ENCODE measurements at regions not wholly inside any gene's neighbourhood (a gene's known extent, or its start where the extent isn't known, plus 50 kb on each side); places are given as distances from the start of the nearest gene placed in this dataset.

DNA sequence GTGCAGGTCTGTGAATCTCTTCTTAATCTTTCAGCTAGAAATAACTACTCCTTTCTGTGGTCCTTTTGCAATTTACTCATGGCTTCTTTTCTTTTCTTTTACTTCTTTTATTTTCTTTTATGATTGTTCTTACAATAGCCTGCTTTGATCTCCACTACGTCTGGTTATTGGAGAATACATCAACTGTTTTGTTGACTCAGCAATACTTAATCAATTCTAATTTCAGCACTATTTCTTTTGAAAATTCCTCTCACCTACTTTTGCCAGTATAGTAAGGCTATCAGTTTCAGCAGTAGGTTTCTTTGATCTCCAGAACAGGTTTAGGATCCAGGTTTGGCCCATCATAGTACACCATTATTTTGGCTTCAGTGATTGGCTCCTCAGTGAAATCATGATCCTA lies 111.8 kb upstream of the DPP10 start:
- Histone ChIP-seq H3K27me3 (replicated peaks; ENCODE audit: insufficient read depth, low read length) (no peaks in the 10 kb centered on the region), H3K4me3 (ENCODE audit: low read length) (no peak overlapping the region), H3K9me3 (replicated peaks; ENCODE audit: insufficient read depth, low read length) (no peaks in the 10 kb centered on the region), H3F3A (ENCODE audit: insufficient read depth, low read length) (no peaks in the 10 kb centered on the region), H3K79me2 (ENCODE audit: low read length) (no peaks in the 10 kb centered on the region), H3K4me2 (ENCODE audit: low read depth, low read length) (no peak overlapping the region), H3K4me1 (ENCODE audit: low read length) (no peaks in the 10 kb centered on the region), H2AFZ (ENCODE audit: low read length) (no peak overlapping the region), H3K9me2 (replicated peaks; ENCODE audit: insufficient read depth, low read length) (no peaks in the 10 kb centered on the region), H3K9ac (ENCODE audit: low read length) (no peak overlapping the region), H3K36me3 (replicated peaks; ENCODE audit: insufficient read depth, low read length) (no peaks in the 10 kb centered on the region), H4K20me1 (ENCODE audit: insufficient read depth, low read length) (no peaks in the 10 kb centered on the region), H3K27ac (ENCODE audit: low read length) (no peak overlapping the region)
- TF ChIP-seq, protein P1, sequence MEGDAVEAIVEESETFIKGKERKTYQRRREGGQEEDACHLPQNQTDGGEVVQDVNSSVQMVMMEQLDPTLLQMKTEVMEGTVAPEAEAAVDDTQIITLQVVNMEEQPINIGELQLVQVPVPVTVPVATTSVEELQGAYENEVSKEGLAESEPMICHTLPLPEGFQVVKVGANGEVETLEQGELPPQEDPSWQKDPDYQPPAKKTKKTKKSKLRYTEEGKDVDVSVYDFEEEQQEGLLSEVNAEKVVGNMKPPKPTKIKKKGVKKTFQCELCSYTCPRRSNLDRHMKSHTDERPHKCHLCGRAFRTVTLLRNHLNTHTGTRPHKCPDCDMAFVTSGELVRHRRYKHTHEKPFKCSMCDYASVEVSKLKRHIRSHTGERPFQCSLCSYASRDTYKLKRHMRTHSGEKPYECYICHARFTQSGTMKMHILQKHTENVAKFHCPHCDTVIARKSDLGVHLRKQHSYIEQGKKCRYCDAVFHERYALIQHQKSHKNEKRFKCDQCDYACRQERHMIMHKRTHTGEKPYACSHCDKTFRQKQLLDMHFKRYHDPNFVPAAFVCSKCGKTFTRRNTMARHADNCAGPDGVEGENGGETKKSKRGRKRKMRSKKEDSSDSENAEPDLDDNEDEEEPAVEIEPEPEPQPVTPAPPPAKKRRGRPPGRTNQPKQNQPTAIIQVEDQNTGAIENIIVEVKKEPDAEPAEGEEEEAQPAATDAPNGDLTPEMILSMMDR (IDR thresholded peaks at IDR 0.05; ENCODE audit: low read length), result no peak
- TF ChIP-seq EZH2phosphoT487 (IDR thresholded peaks at IDR 0.05; ENCODE audit: low read length), result no peak
- TF ChIP-seq EZH2 (optimal IDR thresholded peaks at IDR 0.05; ENCODE audit: low read depth, low read length), result no peak
- DNase-seq, result no peak

DNA sequence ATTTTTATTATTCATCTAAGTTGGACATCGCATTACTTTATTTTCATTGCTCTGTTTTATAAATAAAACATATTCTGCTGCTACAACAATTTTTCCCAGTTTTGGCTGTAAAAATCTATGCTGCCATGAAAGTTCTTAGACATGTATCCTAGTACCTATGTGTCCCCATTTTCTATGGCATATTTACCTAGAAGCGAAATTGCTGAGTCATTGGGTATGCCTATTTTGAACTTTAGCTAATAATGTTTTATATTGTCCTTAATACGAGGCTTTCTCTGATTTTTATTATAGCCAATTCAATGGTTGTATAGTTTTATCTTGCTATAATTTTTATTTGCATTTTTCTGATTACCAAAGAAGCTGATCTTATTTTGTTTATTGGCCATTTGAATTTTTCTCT lies 110.5 kb upstream of the DPP10 start:
- Histone ChIP-seq H3K9ac (ENCODE audit: low read length) (no peak overlapping the region), H3K27ac (ENCODE audit: low read length) (no peak overlapping the region), H3K9me2 (replicated peaks; ENCODE audit: insufficient read depth, low read length) (no peaks in the 10 kb centered on the region), H3K9me3 (replicated peaks; ENCODE audit: insufficient read depth, low read length) (no peaks in the 10 kb centered on the region), H3K79me2 (ENCODE audit: low read length) (no peaks in the 10 kb centered on the region), H3F3A (ENCODE audit: insufficient read depth, low read length) (no peaks in the 10 kb centered on the region), H3K4me2 (ENCODE audit: low read depth, low read length) (no peak overlapping the region), H3K4me3 (ENCODE audit: low read length) (no peak overlapping the region), H2AFZ (ENCODE audit: low read length) (no peak overlapping the region), H3K4me1 (ENCODE audit: low read length) (no peaks in the 10 kb centered on the region), H4K20me1 (ENCODE audit: insufficient read depth, low read length) (no peaks in the 10 kb centered on the region), H3K27me3 (replicated peaks; ENCODE audit: insufficient read depth, low read length) (no peaks in the 10 kb centered on the region), H3K36me3 (replicated peaks; ENCODE audit: insufficient read depth, low read length) (no peaks in the 10 kb centered on the region)
- no peak for DNase-seq
- TF ChIP-seq EZH2phosphoT487 (IDR thresholded peaks at IDR 0.05; ENCODE audit: low read length) (no peak), EZH2 (optimal IDR thresholded peaks at IDR 0.05; ENCODE audit: low read depth, low read length) (no peak)
- TF ChIP-seq, protein P1 (IDR thresholded peaks at IDR 0.05; ENCODE audit: low read length), result no peak

DNA sequence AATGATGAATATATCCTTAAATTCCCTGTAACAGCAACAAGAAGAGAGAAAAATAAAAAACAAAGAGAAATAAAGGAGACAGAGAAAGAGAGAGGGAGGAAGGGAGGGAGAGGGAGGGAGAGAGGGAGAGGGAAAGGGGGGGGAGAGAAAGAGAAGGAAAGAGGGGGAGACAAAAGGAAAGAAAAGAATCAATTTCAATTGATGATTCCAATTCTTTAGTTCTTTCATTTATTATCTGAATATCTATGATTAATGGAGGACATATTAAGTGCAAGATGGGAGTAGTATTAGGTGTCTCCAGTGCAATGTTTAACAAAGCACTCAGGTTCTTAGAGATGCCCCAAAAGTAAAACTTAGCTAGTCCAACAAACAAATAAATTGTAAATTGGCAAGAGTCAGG lies 97.2 kb upstream of the DPP10 start:
- H3K9me3 ChIP-seq (replicated peaks; ENCODE audit: insufficient read depth, low read length), result no peaks in the 10 kb centered on the region
- H3K79me2 ChIP-seq (ENCODE audit: low read length), result no peaks in the 10 kb centered on the region
- H3K36me3 ChIP-seq (replicated peaks; ENCODE audit: insufficient read depth, low read length), result no peaks in the 10 kb centered on the region
- no peak overlapping the region for H3K4me2 ChIP-seq (ENCODE audit: low read depth, low read length)
- no peak overlapping the region for H2AFZ ChIP-seq (ENCODE audit: low read length)
- no peak overlapping the region for H3K4me3 ChIP-seq (ENCODE audit: low read length)
- no peak overlapping the region for H3K27ac ChIP-seq (ENCODE audit: low read length)
- H3F3A ChIP-seq (ENCODE audit: insufficient read depth, low read length), result no peaks in the 10 kb centered on the region
- H3K9me2 ChIP-seq (replicated peaks; ENCODE audit: insufficient read depth, low read length), result no peaks in the 10 kb centered on the region
- peaks cover 15% of the 10 kb centered on the region for H3K4me1 ChIP-seq (ENCODE audit: low read length)
- no peak overlapping the region for H3K9ac ChIP-seq (ENCODE audit: low read length)
- TF ChIP-seq, protein P1 (IDR thresholded peaks at IDR 0.05; ENCODE audit: low read length), result no peak
- TF ChIP-seq EZH2 (optimal IDR thresholded peaks at IDR 0.05; ENCODE audit: low read depth, low read length) (no peak), EZH2phosphoT487 (IDR thresholded peaks at IDR 0.05; ENCODE audit: low read length) (no peak)
- no peaks in the 10 kb centered on the region for H4K20me1 ChIP-seq (ENCODE audit: insufficient read depth, low read length)
- DNase-seq, result no peak
- no peaks in the 10 kb centered on the region for H3K27me3 ChIP-seq (replicated peaks; ENCODE audit: insufficient read depth, low read length)
